DMS53 treated with DMSO at 0.1 percent for 48 hours (cell line): ENCODE measurements at regions not wholly inside any gene's neighbourhood (a gene's known extent, or its start where the extent isn't known, plus 50 kb on each side); places are given as distances from the start of the nearest gene placed in this dataset.

Source experiments
- DNase-seq: peaks from one replicate; lab custom pipeline; 2025; ENCODE audit not compliant: unreplicated experiment; lab: John Stamatoyannopoulos, UW

DNA sequence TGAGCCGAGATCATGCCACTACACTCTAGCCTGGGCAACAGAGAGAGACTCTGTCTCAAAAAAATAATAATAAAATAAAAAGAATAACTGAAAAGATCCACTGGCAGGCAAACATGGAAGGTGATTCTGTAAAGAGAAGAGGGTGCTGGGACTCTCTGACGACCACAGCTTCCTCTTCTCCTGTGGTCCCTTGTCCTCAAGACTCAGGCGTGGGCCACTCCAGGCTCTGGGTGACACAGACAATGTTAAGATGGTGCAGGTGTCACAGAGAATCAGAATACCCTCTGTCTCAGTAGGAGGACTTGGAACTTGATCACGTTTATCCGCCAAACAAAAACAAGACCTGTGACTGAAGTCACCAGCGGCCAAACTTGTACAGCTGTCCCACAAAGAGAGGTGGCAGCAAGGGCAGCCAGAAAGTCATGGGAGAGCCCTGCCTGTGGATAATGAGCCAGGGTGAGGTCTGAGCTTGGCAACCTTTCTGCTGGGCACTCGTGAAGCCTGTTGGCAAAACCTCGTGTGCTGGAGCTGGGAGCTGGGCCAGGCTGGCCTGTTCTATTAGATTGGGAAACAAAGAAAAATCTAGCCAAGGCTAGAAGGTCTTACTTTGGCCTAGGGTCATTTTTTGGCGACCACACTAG, 76.4 kb upstream of the ITGA6 start:
- DNase-seq = no peak

DNA sequence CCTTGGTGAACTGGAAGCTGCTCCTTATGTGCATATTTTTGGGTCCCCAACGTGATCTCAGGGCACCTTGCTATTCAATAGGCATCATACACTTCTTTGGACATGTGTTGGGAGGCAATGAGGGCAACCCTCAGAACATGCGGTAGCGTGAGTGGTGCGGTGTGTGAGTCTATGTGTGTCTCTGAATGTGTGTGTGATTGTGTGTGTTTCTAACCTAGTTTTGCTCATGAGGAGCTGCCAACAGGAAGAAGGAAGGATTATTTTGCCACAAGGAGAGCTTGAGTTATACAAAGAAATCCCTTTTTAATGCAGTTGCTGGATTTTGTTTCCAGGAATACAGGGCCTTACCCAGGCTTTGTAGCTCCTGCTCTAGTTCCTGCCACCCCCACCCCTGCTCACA, 75.8 kb upstream of the ITGA6 start:
- DNase-seq = no peak

DNA sequence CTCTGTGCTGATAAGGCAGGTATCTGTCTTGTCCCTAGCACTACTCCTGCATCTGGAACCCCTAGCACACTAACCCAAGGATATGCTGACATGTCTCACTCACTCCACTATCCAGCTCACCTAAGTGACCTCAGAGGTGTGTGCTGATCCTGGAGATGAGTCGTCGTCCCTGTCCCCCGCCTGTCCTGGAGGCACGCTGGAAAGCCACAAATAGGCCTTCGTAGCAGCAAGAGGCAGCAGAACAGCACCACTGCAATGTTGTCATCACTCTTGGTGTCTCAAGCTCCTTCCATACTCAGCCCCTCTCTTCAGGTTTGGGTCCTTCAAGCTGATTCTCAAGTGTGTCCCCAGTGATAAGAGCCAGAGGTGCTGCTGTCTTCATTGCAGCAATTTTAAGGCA, 73.0 kb upstream of the ITGA6 start:
- no peak for DNase-seq

DNA sequence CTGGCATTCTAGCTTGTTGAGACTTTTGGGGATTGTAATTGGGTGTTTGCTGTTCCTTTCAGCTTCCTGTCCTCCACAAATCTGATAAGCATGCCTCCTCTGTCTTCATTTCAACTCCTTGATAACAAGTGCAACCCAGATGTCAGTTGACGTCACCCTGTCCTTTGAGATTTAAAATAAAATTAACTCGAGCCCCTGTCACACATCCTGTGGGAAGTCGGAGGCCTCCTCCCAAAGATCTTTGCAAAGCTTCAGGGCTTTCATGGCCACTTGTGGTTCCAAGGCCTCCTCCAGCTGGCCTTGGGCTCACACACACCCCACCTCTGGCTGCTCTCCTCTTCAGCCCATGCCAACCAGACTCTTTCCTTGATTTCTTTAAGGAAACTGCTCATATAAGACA, 69.9 kb upstream of the ITGA6 start:
- no peak for DNase-seq

DNA sequence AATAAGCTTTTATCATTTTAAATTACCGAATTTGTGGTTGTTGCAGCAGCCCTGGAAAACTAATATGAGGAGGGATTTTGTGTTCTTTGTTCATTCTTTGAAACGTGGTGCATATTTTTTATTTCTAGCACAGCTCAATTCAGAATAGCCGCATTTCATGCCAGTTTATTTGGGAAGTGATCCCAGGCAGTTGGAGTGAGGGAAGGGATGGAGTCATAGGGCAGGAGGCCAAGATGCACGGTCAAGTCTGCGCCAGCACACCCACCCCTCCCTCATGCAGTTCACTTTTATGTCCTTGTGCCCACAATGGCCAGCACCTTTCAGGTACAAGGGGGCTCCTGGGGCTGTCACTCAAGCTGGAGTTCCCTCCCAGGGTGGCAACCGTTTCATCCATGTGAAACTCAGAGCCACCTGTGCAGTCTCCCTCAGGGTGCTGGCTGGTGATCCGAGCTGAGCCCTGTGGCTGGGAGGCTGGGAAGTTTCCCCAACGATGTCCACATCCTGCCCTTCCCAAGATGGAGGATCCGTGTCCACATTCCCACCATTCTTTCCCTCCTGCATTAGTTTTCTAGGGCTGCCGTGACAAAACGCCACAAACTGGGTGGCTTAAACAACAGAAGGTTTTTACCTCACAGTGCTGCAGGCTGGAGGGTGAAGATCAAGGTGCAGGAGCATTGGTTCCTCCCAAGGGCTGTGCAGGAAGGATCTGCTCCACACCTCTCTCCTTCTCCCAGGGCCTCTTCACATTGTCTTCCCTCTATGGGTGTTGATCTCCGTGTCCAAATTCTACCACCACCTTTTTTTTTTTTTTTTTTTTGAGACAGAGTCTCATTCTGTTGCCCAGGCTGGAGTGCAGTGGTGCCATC, 68.5 kb upstream of the ITGA6 start:
- no peak for DNase-seq

DNA sequence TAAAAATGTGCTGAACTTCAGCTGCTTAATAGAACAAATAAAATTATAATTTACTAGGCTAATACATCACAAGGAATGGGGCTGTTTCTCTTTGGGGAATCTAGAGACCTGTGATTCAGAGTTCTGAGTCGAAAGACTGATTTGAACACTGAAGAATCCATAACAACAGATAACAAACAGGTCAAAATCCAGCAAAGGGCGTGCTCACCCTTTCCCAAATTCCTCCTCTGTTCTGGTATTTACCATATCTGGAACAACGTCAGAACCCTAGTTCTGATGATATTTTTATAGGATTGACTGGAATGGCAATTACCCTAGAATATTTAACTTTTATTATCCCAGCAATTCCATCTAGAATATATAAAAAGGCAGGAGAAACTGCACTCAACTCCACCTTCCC, 66.0 kb upstream of the ITGA6 start:
- DNase-seq = no peak

DNA sequence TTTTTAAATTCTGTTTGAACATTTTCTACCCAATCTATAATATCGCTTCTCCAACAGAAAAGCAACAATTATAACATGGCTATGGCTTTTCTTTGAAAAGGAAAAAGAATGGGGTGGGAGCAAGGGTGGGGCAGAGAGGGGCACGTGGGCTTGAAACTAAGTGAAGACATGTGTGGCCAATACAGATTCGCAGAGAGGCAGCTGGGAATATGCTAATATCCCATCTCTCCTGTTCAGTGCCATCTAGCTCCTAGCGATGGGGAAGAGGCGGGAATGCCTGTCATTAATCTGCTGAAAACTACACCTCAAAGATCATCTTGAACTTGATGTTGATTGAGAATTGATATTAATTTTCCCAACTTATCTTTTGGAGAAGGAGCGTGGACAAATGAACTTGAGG, 65.5 kb upstream of the ITGA6 start:
- no peak for DNase-seq

DNA sequence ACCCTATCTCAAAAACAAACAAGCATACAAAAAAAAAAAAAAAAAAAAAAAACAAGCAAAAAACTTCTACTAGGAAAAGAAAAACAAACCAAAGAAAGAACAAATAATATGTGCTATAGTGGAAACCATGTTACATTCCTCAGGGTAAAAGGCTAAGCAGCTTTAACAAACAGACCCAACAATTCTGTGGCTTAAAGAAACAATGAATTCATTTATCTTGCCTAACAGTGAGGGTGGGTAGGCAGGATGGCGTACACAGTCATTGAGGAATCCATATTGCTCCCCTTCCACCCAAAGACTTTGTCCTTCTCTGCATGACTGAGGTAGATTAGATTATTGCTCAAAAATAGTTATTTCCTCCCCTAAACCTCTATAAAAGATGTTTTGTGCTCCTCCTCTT, 63.1 kb upstream of the ITGA6 start:
- no peak for DNase-seq

DNA sequence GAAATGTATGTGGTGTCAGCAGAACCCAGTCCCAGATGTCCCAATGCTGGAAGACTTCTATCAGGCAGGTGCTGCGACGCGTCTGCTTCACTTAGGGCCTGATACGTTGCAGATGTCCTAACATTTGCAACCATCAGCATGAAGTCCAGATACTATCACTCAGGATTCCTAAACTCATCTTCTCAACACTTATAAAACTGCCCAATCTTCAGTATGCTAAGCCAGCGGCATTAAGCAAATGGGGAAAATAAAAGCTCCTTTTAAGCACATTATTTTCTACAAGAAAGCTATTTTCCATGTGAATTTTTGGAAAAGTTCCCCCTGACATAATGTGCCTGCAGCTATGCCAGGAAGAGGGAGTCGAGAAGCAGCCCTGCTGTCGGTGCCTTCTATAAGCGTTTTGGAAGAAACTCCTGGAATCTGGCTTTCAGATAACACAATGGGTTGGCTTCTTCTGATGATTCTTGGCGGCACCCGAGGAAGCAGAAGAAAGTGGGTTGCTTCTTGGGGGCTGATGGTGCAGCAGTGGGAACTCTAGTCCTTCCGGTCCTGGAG, 60.7 kb upstream of the ITGA6 start:
- no peak for DNase-seq

DNA sequence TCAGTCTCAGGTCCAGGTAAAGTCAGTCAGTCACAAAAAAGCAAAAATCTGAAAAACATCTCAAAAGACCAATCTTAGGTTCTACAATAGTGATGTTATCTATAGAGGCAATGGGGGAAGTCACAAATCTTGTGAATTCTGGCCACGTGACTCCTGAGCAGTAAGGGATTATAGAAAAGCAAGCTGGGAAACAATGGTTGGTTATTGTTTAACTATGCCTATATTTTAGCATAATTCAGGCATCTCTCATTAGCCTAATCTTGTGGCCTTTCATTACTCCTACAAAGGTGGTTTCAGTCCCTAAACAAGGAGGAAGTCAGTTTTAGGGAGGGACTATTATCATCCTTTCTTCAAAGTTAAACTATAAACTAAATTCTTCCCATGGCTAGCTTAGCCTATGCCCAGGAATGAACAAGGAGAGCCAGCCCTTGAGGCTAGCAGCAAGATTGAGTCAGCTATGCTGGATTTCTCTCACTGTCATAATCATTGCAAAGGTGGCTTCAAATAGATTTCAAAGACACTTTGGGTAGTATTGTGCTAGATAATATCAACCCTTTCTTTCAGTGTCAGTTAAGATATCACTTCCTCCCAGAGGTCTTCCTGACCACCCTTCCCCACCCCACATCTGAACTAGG, 56.4 kb upstream of the ITGA6 start:
- DNase-seq = no peak

DNA sequence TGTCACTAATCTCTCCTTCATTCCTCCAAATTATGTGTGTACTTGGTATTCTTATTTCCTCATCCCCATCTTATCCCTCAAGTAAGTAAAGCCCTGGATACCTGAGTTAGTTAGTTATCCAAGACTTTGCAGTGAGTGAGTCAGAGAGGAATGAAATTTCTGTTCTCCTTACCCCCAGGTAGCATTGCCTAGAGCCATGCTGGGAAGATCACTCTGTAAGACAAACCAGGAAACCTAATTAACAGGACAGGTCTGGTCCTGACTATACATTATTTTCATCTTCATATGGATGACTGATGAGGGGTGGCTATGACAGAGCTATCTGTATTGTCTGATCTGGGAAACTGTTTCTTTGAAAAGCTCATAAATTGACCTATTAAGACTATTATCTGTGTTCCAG, 55.0 kb upstream of the ITGA6 start:
- DNase-seq = no peak

DNA sequence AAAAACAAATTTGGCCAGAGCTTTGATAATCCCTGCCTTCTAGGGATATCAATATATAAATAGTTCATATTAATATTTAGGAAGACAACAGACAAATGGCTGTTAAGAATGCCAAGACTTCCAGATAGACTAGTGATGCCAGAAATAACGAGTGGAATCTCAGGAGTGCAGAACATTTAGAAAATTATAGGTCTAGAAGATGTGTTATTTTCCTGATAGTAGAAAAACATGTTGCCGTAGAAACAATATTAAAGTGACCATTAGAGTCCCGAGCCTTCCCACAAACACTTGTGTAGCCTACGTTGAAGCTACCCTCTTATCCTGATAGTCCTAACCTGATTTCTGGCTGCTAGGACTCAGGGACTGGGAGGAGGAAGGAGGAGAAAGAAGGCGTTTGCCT, 54.3 kb upstream of the ITGA6 start:
- no peak for DNase-seq

DNA sequence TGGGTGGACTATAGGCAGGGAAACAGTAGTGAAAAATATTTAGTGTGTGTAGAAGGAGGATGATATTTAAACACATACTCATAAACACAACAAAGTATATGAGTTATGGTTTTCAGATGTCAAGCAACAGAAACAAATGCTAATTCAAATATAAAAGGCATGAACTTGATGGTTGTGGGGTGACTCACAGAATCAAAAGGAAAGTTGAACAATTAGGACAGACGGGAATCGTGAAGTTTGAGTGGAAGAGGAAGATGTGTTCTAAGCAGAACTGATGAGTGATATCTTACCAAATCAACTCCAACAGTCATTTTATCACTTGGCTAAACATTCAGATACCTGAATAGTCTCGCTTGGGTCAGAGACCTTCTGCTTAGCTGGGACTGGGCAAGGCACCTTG, 53.6 kb upstream of the ITGA6 start:
- DNase-seq = no peak

DNA sequence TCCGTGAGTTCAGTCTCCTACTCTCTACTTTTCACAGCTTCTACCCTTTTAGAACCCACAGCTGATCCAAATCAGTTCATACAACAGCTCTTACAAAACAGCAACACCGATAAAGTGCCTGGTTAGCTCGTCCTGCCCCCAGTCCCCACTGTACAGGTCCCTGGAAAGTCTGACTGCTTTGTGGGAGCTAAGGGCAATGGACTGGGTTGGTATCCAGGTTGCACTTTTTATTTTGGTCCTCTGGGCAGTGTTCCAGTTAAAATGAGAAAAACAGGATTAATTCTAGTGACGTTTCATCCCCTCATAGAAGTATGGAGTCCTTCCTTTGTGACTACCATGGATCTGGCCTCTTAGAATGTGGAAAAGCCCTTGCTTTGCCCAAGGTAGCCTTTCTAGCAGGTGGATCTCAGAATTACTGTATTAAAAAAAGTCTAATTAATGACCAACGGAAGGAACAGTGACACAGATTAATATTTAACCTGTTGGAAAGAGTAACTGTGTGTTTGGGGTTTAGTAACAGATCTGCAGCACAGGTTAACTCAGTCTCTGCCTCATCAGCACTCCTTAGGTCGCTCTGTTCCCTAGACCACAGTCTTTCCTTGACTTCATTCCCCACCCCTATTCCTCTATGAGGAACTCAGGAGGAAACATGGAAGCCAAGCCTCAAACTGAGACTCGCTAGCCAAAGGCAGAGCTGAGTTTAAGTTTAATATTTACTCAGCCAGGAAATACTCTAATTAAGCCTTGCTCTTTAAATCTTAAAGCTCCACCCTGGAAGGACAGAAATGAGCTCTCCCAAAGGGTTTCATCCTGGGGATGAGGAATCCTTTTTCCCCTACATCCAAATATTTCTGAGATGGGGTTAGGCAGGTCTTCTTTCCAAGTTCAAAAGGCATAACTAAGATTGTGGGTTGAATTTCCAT, 52.8 kb upstream of the ITGA6 start:
- peak; percentile 7 for DNase-seq

DNA sequence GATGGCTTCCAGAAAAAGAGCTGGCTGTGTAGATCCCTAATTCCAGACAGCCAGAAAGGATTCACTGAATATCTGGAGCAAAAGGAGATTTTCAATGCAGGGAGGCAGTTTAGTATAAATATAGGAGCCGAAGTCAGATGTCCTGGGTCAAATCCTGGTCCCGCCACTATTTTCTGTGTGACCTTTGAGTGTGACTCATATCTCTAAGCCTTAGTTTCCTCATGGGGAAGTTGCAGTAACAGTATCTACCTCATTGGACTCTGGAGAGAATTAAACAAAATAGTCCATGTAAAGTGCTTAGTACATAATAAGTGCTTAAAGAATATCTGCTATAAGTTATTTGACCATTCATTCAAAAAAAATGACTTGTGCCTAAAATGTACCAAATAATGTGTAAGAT, 52.1 kb upstream of the ITGA6 start:
- DNase-seq = no peak

DNA sequence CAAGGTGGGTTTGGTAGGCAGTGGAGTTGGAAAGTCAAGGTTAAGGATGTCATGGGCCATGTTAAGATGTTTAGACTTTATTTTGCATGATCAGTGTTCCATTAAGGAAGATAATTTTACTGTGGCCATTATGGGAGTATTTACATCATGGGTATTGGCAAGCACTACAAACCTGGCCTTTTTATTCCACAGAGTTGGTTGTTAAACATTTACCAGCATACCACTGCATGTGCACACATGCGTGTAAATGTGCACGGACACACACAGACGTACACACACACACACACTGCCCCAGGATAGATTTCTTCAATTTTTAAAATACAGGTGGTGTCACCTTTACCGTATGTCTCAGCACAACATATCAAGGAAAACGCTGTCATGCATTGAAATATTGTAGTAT, 51.4 kb upstream of the ITGA6 start:
- no peak for DNase-seq

DNA sequence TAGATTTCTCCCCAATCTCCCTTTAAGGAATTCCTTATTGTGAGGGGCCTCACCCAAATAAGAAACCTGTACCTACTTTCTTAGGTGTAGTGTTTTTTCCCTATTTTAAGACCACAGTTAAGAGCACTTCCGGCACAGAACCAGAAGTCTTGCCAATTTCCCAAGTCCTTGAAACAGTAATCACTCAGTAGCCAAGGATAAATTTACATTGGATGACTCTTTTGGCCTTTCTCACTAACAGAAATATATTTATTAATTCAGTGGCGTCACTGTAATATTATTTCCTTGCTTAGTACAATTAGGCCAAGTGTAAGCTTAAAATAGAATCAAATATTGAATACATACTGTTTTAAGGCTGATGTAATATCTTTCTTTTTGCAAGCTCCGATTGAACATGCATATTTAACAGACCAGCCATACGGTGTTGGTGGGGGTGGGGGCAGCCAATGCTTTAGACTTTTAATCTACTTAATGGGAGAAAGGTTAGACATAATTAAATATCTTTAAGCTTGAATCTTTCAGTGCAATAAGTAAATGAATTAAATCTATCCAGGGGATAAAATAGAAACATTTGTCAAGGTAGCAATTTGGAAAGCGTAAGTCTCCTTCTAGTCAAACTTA, 50.8 kb upstream of the ITGA6 start:
- no peak for DNase-seq

DNA sequence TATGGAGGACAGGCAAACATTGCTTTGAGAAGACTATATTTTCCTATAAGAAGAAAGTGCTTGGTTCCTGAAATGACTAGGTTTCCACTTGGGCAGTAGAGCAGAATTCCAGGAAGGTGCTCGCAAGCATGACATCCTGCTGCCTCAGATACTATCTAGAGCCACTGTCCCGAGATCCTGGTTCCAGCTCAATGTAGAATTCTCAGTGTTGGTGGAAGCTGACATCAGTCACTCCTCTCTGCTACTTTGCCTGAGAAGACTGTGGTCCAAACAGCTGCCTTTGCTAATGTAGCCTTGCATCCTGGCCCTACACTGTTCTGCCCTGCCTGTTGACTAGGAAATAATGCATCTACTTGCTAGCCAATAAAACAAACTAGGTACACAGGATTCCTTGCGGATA, 50.0 kb upstream of the ITGA6 start:
- no peak for DNase-seq
